Sigmoid colon (tissue), 6 donors: ENCODE measurements at regions not wholly inside any gene's neighbourhood (a gene's known extent, or its start where the extent isn't known, plus 50 kb on each side); places are given as distances from the start of the nearest gene placed in this dataset.
"Not testable (repeated sequence)": the region's sequence is repeated elsewhere in the genome, so short reads cannot be mapped to it uniquely, and the experiment has no call there.

ENCODE experiments used
- DNase-seq: peaks from one replicate; pipeline ENCODE4 v3.0.0-alpha.2; 2019
- H3K27ac ChIP-seq, 4 donors: fragments of 200-600 bp; sonication (generic); one replicate each; pipeline ENCODE4 v1.5.1; 2016 to 2019; ENCODE audit warnings: mild to moderate bottlenecking in 1 of 4
- H3K27me3 ChIP-seq, 3 donors: fragments of 200-600 bp; sonication (generic); one replicate each; pipeline ENCODE4 v1.5.1; 2019; ENCODE audit warnings: mild to moderate bottlenecking in 1 of 3
- H3K36me3 ChIP-seq, 4 donors: fragments of 200-600 bp; sonication (generic); one replicate each; pipeline ENCODE4 v1.5.1; 2016 to 2019
- H3K4me1 ChIP-seq, 4 donors: fragments of 200-600 bp; sonication (generic); one replicate each; pipeline ENCODE4 v1.5.1; 2017 to 2019
- H3K4me3 ChIP-seq, 4 donors: fragments of 200-600 bp; sonication (generic); one replicate each; pipeline ENCODE4 v1.5.1; 2017 to 2019; ENCODE audit warnings: mild to moderate bottlenecking in 2 of 4, moderate library complexity in 1 of 4
- H3K9me3 ChIP-seq, 4 donors: fragments of 200-600 bp in 3 of 4; sonication (generic) in 3 of 4; one replicate each; pipeline versions ENCODE4 v1.5.1 to v1.6.1; 2013 to 2019
- CTCF ChIP-seq, 4 experiments: fragments of 450-650 bp in 3 of 4; fragments of 200-600 bp in 1 of 4; IDR thresholded peaks; one replicate each; pipeline ENCODE4 v1.5.1; 2016 to 2019; ENCODE audit warnings: antibody characterized with exemption in 4 of 4, mild to moderate bottlenecking in 3 of 4, moderate library complexity in 2 of 4
- EP300 ChIP-seq, 4 donors: sonication (generic); formaldehyde crosslinking; IDR thresholded peaks; one replicate each; pipeline ENCODE4 v1.6.1; 2017; ENCODE audit warnings: antibody characterized with exemption in 4 of 4
- POLR2A ChIP-seq, 2 donors: fragments of 450-650 bp; IDR thresholded peaks; one replicate each; pipeline ENCODE4 v1.6.1; 2016; ENCODE audit warnings: antibody characterized with exemption in 2 of 2, mild to moderate bottlenecking in 2 of 2, moderate library complexity in 2 of 2
- POLR2AphosphoS5 ChIP-seq, 4 donors: sonication (generic); formaldehyde crosslinking; IDR thresholded peaks; one replicate each; pipeline ENCODE4 v1.6.1; 2017; ENCODE audit warnings: antibody characterized with exemption in 4 of 4
- WGBS, 2 donors: extraction: QIAGEN DNeasy Blood & Tissue Kit; methylation state at CpG; one replicate each; pipeline ENCODE4 v1.1.7; 2013; 5-methylcytosine and 5-hydroxymethylcytosine counted together
- intact Hi-C: fragments of 100-400 bp; cut with DNase I; formaldehyde crosslinking; loops from one replicate; pipeline ENCODE4 v1.15.1; 2023
- small RNA-seq, 3 donors: library from RNA; depleted of rRNA; stranded (forward); fragments of <200 nt; gene quantifications; one replicate each; pipeline ENCODE3, GENCODE V24; 2016
- donor health status: healthy with polysubstance abuse.
- donor health status: healthy.

GRCh38 chr5:179403426-179404147, 58.3 kb upstream of the ADAMTS2 start:
- intact Hi-C loops, result no loop called here
- Histone ChIP-seq H3K9me3 (peaks cover 0 to 3% (median 2%) of the 10 kb centered on the region in 4 donors), H3K27ac (no peak overlapping the region), H3K4me3 (no peak overlapping the region), H3K27me3 (no peaks in the 10 kb centered on the region), H3K36me3 (no peaks in the 10 kb centered on the region), H3K4me1 (peaks cover 0 to 22% (median 11%) of the 10 kb centered on the region in 4 donors)
- DNase-seq, result no peak
- no peak for TF ChIP-seq EP300 (IDR thresholded peaks at IDR 0.05)
- TF ChIP-seq POLR2AphosphoS5 (IDR thresholded peaks at IDR 0.05), result no peak
- no peak for TF ChIP-seq CTCF (IDR thresholded peaks at IDR 0.05)
- TF ChIP-seq POLR2A (IDR thresholded peaks at IDR 0.05), result no peak
- 68 to 86% methylated on average over 6 of the region's 6 CpGs for WGBS, 2 donors

- H3K4me1 ChIP-seq, H3K9me3 ChIP-seq, DNase-seq, intact Hi-C loops, H3K36me3 ChIP-seq, H3K27ac ChIP-seq, H3K27me3 ChIP-seq, H3K4me3 ChIP-seq: not testable (repeated sequence)
- WGBS, 2 donors, result 80 to 81% methylated on average over 2 of the region's 2 CpGs
These were observed 55.2 kb upstream of the ADAMTS2 start for GRCh38 chr5:179400435-179400834.

- TF ChIP-seq EP300 (IDR thresholded peaks at IDR 0.05), result no peak
- no peak for TF ChIP-seq POLR2AphosphoS5 (IDR thresholded peaks at IDR 0.05)
- Histone ChIP-seq H3K36me3 (no peaks in the 10 kb centered on the region), H3K27ac (no peak overlapping the region), H3K4me3 (no peak overlapping the region), H3K27me3 (no peaks in the 10 kb centered on the region), H3K9me3 (peaks cover 0 to 3% (median 2%) of the 10 kb centered on the region in 4 donors), H3K4me1 (no peaks in the 10 kb centered on the region)
- DNase-seq, result peak; percentile 34
- 53 to 56% methylated on average over 3 of the region's 3 CpGs for WGBS, 2 donors
- intact Hi-C loops, result no loop called here
These were observed 54.8 kb upstream of the ADAMTS2 start for GRCh38 chr5:179400020-179400419.

GRCh38 chr5:179399327-179399726, 54.1 kb upstream of the ADAMTS2 start:
- H3K4me3 ChIP-seq, H3K27me3 ChIP-seq, DNase-seq, H3K27ac ChIP-seq, H3K36me3 ChIP-seq, H3K4me1 ChIP-seq, H3K9me3 ChIP-seq, intact Hi-C loops: not testable (repeated sequence)
- WGBS, 2 donors, result 92 to 93% methylated on average over 2 of the region's 2 CpGs

GRCh38 chr5:179397516-179397915, 52.3 kb upstream of the ADAMTS2 start:
- Histone ChIP-seq H3K36me3 (no peaks in the 10 kb centered on the region), H3K9me3 (peaks cover 0 to 10% (median 3%) of the 10 kb centered on the region in 4 donors), H3K27ac (no peak overlapping the region), H3K4me3 (no peak overlapping the region), H3K4me1 (no peaks in the 10 kb centered on the region), H3K27me3 (no peaks in the 10 kb centered on the region)
- 22 to 23% methylated on average over 3 of the region's 3 CpGs for WGBS, 2 donors
- no peak for TF ChIP-seq EP300 (IDR thresholded peaks at IDR 0.05)
- no peak for TF ChIP-seq POLR2AphosphoS5 (IDR thresholded peaks at IDR 0.05)
- TF ChIP-seq CTCF (IDR thresholded peaks at IDR 0.05), result no peak
- TF ChIP-seq POLR2A (IDR thresholded peaks at IDR 0.05), result no peak
- no peak for DNase-seq
- intact Hi-C loops, result no loop called here

Small RNA genes lying in the stretch of these regions (small RNA-seq; reads per million reads assigned to genes)
- 0 reads per million in 3 donors for gene RF00015
